ENCODE measurements at regions not wholly inside any gene's neighbourhood (a gene's known extent, or its start where the extent isn't known, plus 50 kb on each side); places are given as distances from the start of the nearest gene placed in this dataset.
A peak's percentile ranks its signal among the peaks of the same experiment; 100 is the strongest.

GRCh38 chr6:56863366-56863765, 91.5 kb upstream of the BEND6 start:
- DNase-seq: no peak

DNA sequence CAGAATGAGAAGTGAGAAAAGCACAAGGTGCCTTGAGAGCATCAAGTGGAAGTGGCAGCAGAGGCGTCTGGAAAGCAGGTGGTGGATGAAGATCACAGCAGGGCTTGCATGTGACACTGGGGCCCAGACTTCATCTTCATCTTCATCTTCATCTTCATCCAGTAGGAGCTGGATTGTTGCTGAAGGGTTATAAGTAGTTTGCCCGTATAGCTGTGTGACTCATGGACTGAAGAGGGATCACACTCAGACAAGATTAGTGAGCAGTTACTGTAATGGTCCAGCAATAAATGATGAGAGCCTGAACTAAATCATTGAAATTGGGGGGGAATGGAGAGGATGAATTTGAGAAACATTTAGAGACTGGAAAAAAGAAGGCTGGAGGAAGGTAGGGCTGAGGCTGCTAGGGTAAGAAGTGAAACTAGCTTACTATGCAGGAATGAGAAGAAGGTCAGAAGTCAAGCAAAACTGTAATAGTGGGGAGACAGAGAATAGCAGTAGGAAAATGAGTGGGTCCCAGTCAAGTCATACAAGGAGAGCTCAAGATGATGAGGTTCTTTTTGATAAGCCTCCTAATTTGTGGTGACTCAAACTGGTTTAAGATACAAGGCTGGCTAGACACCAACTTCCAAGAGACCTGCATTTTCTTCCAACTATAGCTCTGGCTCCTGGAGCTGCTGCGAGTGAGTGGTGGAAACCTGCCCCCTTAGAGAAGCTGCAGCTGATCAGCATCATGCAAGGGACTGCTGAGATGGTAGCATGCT, 92.3 kb upstream of the BEND6 start:
- DNase-seq: no peak

GRCh38 chr6:56860475-56860874, 94.4 kb upstream of the BEND6 start:
- no peak for DNase-seq

GRCh38 chr6:56856036-56856580, 98.8 kb upstream of the BEND6 start:
- DNase-seq: no peak

- DNase-seq: no peak
Measured at GRCh38 chr6:56854086-56854485, 100.8 kb upstream of the BEND6 start.

- DNase-seq: no peak
Measured at GRCh38 chr6:56853541-56853940, 101.4 kb upstream of the BEND6 start.

- no peak for DNase-seq
Measured at GRCh38 chr6:56852260-56853010, 102.5 kb upstream of the BEND6 start.

DNA sequence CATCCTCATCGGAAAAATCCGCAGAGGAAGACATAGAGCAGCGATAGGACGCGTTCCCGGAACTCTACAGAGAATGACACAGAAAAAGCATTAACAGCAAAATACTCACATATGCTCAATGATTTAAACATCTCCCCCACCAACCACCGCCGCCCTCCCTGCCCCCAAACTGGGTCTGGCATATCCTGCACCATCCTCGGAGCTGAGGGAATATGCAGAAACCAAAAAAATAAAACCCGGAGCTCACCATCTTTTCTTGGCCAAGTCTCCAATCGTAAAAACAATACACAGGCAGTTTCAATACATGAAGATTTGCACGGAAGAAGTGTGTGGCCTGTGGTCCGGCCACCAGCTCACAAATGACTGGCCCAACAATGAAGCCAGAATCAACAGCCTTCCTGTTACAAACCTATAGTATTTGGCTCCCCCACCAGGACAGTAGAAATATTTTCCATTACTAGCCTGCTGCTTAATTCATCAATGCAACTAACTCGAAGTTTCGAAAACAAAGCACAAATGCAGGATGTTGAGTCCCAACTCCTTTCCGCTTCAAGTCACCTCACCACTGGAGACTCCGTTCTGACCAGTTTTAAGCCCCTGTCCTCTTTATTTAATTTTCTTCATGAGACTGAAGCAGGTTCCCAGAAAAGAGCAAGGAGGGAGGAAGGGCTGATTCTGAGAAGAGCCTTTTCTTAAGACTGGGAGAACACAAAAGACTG, 103.2 kb upstream of the BEND6 start:
- no peak for DNase-seq

DNA sequence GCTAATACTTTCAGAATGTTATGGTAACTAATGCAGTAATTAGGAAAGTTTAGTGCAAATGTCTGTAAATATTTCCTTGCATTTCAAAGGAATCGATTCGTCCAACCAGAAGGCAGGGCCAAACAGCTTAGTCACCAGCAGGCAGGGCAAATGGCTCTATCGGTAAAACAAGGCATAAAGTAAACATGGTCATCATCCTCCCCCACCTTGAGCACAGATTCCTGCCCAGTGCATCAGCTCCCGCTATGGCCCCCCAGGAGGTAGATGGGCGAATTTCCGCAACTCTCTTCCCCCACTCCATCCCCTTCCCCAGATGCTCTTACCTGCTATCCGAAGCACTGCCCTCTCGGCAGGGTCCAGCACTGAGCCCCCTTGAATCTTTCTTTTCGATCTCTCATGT, 103.8 kb upstream of the BEND6 start:
- DNase-seq: no peak

DNA sequence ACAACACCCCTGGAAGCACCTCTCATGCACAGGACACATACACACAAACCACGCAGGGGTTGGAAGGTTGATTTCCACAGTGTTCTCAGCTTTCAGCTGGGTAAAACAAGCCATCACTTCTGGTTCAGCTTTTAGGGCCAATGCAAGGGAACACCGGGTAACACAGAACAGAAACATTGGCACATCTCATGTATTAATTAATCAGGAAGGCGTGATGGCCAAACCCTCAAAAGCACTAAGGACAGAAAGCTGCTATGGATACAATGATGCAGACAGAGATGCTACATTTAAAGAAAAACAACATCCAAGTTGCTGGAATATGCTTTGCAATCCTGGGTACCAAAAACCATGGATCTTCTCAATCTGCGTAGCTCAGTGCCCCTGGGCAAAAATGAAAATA, 104.3 kb upstream of the BEND6 start:
- DNase-seq: no peak

- no peak for DNase-seq
Measured at GRCh38 chr6:56849896-56850295, 105.0 kb upstream of the BEND6 start.

DNA sequence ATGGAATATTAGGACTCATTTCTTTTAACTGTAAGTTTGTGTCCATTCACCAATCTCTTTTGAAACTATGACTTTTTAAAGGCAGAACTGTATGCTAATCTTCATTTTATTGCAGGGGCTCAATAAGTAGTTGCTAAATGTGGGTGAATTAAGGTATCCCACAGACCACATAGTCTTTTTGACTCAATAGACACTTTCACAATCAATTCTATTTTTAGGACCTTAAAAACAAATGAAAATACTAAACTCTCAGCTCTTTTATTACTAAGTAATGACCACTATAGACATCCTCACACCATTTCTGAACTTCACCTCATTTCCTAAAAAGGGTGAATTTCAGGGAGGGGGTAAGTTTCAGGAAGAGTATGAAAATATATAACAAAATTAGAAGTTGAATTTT, 106.8 kb upstream of the BEND6 start:
- no peak for DNase-seq

GRCh38 chr6:56845032-56845431, 109.9 kb upstream of the BEND6 start:
- no peak for DNase-seq

- peak; percentile 5 for DNase-seq
Measured at GRCh38 chr6:56843476-56844349, 111.2 kb upstream of the BEND6 start.

DNA sequence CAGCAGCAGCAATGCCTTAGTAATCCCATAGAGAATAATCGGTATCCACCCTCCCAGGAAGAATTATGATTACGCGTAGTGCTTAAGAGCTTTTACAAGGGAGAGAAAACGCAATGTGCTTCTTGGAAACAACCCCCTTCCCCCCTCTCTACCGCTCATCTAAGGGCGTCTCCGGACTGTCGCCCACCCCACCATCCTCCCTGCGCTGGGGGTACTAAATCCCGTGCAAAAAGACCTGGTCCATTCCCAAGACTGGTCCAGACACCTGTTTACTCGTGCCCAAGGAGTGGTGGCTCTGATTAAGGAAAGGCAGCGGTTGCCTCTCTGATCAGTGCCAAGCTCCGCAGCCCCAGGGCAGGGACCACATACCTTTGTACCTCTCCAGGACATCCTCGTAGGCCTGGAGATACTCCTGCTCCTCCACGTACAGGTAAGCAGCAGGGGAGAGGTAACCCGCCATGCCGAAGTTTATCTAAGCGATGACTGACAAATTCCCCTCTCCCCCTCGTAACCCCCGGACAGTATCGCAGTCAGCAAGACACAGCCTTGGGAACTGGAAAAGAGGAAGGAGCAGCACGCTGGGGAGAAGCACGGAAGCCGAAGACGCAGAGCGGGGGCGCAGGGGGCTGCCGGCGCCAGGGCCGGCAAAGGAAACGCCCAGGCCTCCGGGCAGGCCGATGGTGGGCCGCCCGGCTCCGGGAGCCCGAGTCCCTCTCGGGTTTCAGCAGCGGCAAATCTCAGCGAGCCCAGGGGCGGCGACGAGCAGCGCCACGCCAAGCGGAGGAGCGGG, 112.0 kb upstream of the BEND6 start:
- no peak for DNase-seq

- no peak for DNase-seq
Measured at GRCh38 chr6:56841751-56842150, 113.2 kb upstream of the BEND6 start.

DNA sequence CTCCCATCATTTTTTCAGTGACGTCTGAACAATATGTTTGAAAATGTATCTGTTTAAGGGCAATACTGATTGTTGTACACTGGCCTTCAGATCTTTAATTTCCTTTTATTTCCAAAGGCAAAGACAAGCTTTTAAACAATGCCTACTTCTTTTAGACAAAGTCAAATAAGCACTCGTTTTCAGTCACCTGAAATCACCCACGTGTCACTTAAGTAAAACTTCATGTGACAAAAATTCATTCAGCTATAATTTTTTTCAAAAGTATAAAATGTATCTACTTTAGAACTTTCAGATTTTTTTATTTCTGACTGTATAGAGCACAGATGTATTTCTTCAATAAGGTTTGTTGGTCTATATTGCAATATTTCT, 113.5 kb upstream of the BEND6 start:
- no peak for DNase-seq

DNA sequence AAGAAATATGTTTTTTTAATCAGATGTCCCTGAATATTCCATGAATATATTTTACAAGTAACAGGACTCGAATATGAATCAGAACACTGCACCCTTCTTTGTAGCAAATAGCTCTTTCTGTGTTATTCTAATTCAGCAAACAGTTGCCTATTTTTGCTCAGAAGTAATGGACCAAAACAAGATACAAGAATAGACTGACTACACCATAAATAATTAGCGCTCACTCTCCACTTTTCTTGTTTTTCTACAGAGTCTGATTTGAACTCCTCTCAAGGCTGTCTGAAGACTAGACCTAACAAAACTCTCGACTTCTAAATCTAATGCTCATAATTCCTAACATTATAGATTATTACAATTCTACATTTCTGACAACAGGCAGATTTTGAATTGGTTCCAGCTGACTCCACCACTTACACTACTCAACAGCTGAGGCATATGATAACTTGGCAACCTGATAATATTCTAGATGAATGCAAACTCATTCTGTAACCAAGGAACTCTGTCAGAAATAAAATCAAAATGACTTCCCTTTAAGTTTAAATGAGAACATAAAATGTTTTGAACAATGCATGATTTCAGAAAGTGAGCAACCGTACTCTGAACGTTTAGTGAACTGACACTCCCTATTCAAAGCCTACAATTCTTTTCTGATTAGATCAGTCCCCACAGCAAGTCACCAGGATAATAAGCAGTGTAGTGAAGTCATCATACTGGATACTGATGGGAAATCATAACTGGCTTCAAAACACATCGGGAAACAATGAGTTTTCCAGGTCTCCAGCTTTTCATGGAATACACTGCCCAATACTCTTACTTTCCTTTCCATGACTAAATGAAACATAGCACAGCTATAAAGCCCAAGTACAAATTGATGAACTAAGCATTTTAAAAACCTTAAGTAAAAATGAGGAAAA, 114.2 kb upstream of the BEND6 start:
- DNase-seq: no peak

- no peak for DNase-seq
Measured at GRCh38 chr6:56839533-56840183, 115.2 kb upstream of the BEND6 start.

DNA sequence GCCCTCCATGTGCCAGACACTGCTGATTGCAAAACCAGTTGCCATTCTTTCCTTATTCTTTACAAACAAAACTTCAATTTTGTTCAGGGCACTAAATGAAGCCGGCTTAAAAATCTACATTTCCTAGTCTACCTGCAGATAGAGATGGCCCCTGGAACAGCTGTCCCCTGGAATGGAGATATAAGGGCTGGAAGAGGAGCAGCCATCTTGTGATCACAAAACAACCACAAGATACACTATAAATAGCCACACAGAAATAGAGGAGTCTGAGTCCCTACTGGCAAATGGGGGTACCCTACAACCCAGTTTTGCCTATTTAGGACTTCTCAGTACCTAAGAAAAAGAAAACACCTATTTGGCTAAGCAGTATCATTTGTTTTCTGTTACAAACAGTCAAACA, 115.9 kb upstream of the BEND6 start:
- DNase-seq: no peak
